CD14-positive monocyte (primary cell): ENCODE measurements at regions not wholly inside any gene's neighbourhood (a gene's known extent, or its start where the extent isn't known, plus 50 kb on each side); places are given as distances from the start of the nearest gene placed in this dataset.

Experiments
- DNase-seq, 3 donors: peaks; one replicate each; pipeline ENCODE4 v3.0.0-alpha.2; 2011 to 2022
- H2AFZ ChIP-seq: 2 replicates; pipeline ENCODE4 v1.6.0; 2012; ENCODE audit warnings: mild to moderate bottlenecking, low read depth, low read length, inconsistent platforms; ENCODE audit not compliant: insufficient read depth, poor library complexity, severe bottlenecking
- H3K27ac ChIP-seq, 2 donors: 1 replicate in 1 of 2; 2 replicates in 1 of 2; pipeline ENCODE4 v1.5.1; 2012 to 2013; ENCODE audit warnings: low read length in 2 of 2, control low read depth in 1 of 2, inconsistent platforms in 1 of 2, low read depth in 1 of 2, mild to moderate bottlenecking in 1 of 2
- H3K27me3 ChIP-seq, 2 donors: one replicate each; pipeline versions ENCODE4 v1.6.0 to v1.6.1; 2011 to 2013; ENCODE audit warnings: low read length in 2 of 2; ENCODE audit not compliant: control insufficient read depth in 2 of 2, insufficient read depth in 2 of 2
- H3K36me3 ChIP-seq, 2 donors: replicated peaks in 1 of 2; 1 replicate in 1 of 2; 2 replicates in 1 of 2; pipeline versions ENCODE4 v1.5.1 to v1.6.1; 2012 to 2013; ENCODE audit warnings: low read length in 2 of 2, control low read depth in 1 of 2, inconsistent platforms in 1 of 2, mild to moderate bottlenecking in 1 of 2; ENCODE audit not compliant: insufficient read depth in 2 of 2, control insufficient read depth in 1 of 2
- H3K4me1 ChIP-seq, 2 donors: 1 replicate in 1 of 2; 2 replicates in 1 of 2; pipeline versions ENCODE4 v1.5.1 to v1.6.1; 2012 to 2013; ENCODE audit warnings: low read length in 2 of 2, control low read depth in 1 of 2, inconsistent platforms in 1 of 2, mild to moderate bottlenecking in 1 of 2, moderate library complexity in 1 of 2; ENCODE audit not compliant: insufficient read depth in 2 of 2, control insufficient read depth in 1 of 2
- H3K4me2 ChIP-seq: replicated peaks from 2 replicates; pipeline ENCODE3; 2012; ENCODE audit warnings: low read length, moderate library complexity, mild to moderate bottlenecking; ENCODE audit not compliant: poor library complexity, severe bottlenecking; ENCODE audit errors: extremely low read depth
- H3K4me3 ChIP-seq, 3 experiments: fragments of 200-600 bp in 1 of 3; sonication (generic) in 1 of 3; replicated peaks in 1 of 3; 1 replicate in 2 of 3; 2 replicates in 1 of 3; pipeline ENCODE4 v1.5.1; 2011 to 2013; ENCODE audit warnings: low read length in 3 of 3, mild to moderate bottlenecking in 3 of 3, control low read depth in 2 of 3, low read depth in 2 of 3, inconsistent platforms in 1 of 3, moderate library complexity in 1 of 3
- H3K79me2 ChIP-seq: 2 replicates; pipeline ENCODE4 v1.6.0; 2012; ENCODE audit warnings: mild to moderate bottlenecking, control low read depth, inconsistent platforms, low read length, moderate library complexity; ENCODE audit not compliant: insufficient read depth
- H3K9ac ChIP-seq: 2 replicates; pipeline ENCODE4 v1.6.0; 2017; ENCODE audit warnings: low read length, mild to moderate bottlenecking; ENCODE audit not compliant: insufficient read depth, poor library complexity, severe bottlenecking
- H3K9me3 ChIP-seq, 2 donors: replicated peaks in 1 of 2; 1 replicate in 1 of 2; 2 replicates in 1 of 2; pipeline versions ENCODE4 v1.5.1 to v1.6.1; 2012 to 2013; ENCODE audit warnings: low read length in 2 of 2, control low read depth in 1 of 2; ENCODE audit not compliant: control insufficient read depth in 1 of 2, insufficient read depth in 1 of 2
- H4K20me1 ChIP-seq: 2 replicates; pipeline ENCODE4 v1.6.0; 2012; ENCODE audit warnings: mild to moderate bottlenecking, low read length, control low read depth, moderate library complexity; ENCODE audit not compliant: insufficient read depth
- H3K27ac Mint-ChIP-seq, 7 donors: one replicate each; pipeline ENCODE4 v1.8.0; 2020; ENCODE audit warnings: mild to moderate bottlenecking in 7 of 7, mixed read lengths in 7 of 7, moderate library complexity in 6 of 7, inconsistent platforms in 2 of 7
- H3K27me3 Mint-ChIP-seq, 3 donors: one replicate each; pipeline ENCODE4 v1.8.0; 2021 to 2022; ENCODE audit warnings: low read depth in 3 of 3, mild to moderate bottlenecking in 3 of 3, mixed read lengths in 3 of 3, moderate library complexity in 3 of 3, inconsistent platforms in 1 of 3
- H3K36me3 Mint-ChIP-seq, 2 donors: one replicate each; pipeline ENCODE4 v1.8.0; 2020; ENCODE audit warnings: mixed read lengths in 2 of 2, inconsistent platforms in 1 of 2, mild to moderate bottlenecking in 1 of 2
- H3K4me1 Mint-ChIP-seq: one replicate; pipeline ENCODE4 v1.8.0; 2020; ENCODE audit warnings: mild to moderate bottlenecking, mixed read lengths
- H3K4me3 Mint-ChIP-seq, 2 donors: one replicate each; pipeline ENCODE4 v1.8.0; 2020; ENCODE audit warnings: mild to moderate bottlenecking in 2 of 2, mixed read lengths in 2 of 2, moderate library complexity in 1 of 2
- H3K9me3 Mint-ChIP-seq, 7 donors: one replicate each; pipeline ENCODE4 v1.8.0; 2020 to 2022; ENCODE audit warnings: mixed read lengths in 7 of 7, mild to moderate bottlenecking in 6 of 7, moderate library complexity in 6 of 7, inconsistent platforms in 2 of 7
- CTCF ChIP-seq: fragments of 200-600 bp; IDR thresholded peaks from one replicate; pipeline ENCODE4 v1.8.0; 2022; ENCODE audit warnings: antibody characterized with exemption, mild to moderate bottlenecking
- WGBS: methylation state at CpG from one replicate; pipeline ENCODE4 v1.1.5; 2013; ENCODE audit warnings: missing lambda C conversion rate; ENCODE audit not compliant: insufficient coverage; 5-methylcytosine and 5-hydroxymethylcytosine counted together
- intact Hi-C, 2 donors: fragments of 100-400 bp; cut with micrococcal nuclease; formaldehyde crosslinking; loops; one replicate each; pipeline versions ENCODE4 v1.15.0 to v1.15.1; 2023

- Mint-ChIP-seq H3K9me3 (peaks cover 3 to 13% (median 5%) of the 10 kb centered on the region in 7 donors), H3K36me3 (no peaks in the 10 kb centered on the region), H3K4me3 (no peak overlapping the region), H3K27me3 (no peaks in the 10 kb centered on the region), H3K27ac (no peak overlapping the region), H3K4me1 (no peaks in the 10 kb centered on the region)
- H3K27ac ChIP-seq = no peak overlapping the region
- H3K4me2 ChIP-seq = no peak overlapping the region
- no peaks in the 10 kb centered on the region for H3K4me1 ChIP-seq
- no peak overlapping the region for H3K9ac ChIP-seq
- no peaks in the 10 kb centered on the region for H4K20me1 ChIP-seq
- intact Hi-C loops = no loop called here
- H2AFZ ChIP-seq = no peak overlapping the region
- no peaks in the 10 kb centered on the region for H3K79me2 ChIP-seq
- no peaks in the 10 kb centered on the region for H3K36me3 ChIP-seq
- WGBS = 75% methylated on average over 1 of the region's 1 CpG
- no peak for DNase-seq
- TF ChIP-seq CTCF = no peak
- H3K4me3 ChIP-seq = no peak overlapping the region
- peaks cover 7 to 17% of the 10 kb centered on the region in 2 donors for H3K9me3 ChIP-seq
- H3K27me3 ChIP-seq = no peaks in the 10 kb centered on the region
Measured at GRCh38 chr14:28254768-28255167, 511.8 kb upstream of the FOXG1 start.

GRCh38 chr14:28264306-28264705 is 502.3 kb upstream of the FOXG1 start:
- no peak overlapping the region for H3K27ac Mint-ChIP-seq
- no peaks in the 10 kb centered on the region for H3K36me3 Mint-ChIP-seq
- H3K27me3 Mint-ChIP-seq = peaks cover 0 to 4% (median 2%) of the 10 kb centered on the region in 3 donors
- no peak for TF ChIP-seq CTCF
- H3K36me3 ChIP-seq = no peaks in the 10 kb centered on the region
- H3K27ac ChIP-seq = no peak overlapping the region
- H3K4me3 ChIP-seq = no peak overlapping the region
- H3K4me1 ChIP-seq = no peaks in the 10 kb centered on the region
- no peak overlapping the region for H3K4me2 ChIP-seq
- intact Hi-C loops = no loop called here
- H3K4me3 Mint-ChIP-seq = no peak overlapping the region
- H2AFZ ChIP-seq = no peak overlapping the region
- no peaks in the 10 kb centered on the region for H3K79me2 ChIP-seq
- no peaks in the 10 kb centered on the region for H4K20me1 ChIP-seq
- no peaks in the 10 kb centered on the region for H3K4me1 Mint-ChIP-seq
- no peaks in the 10 kb centered on the region for H3K27me3 ChIP-seq
- peaks cover 5 to 21% (median 12%) of the 10 kb centered on the region in 7 donors for H3K9me3 Mint-ChIP-seq
- no peak for DNase-seq
- H3K9ac ChIP-seq = no peak overlapping the region
- WGBS = 69% methylated on average over 24 of the region's 29 CpGs
- H3K9me3 ChIP-seq = peaks cover 0 to 21% of the 10 kb centered on the region in 2 donors
